ENCODE measurements at regions not wholly inside any gene's neighbourhood (a gene's known extent, or its start where the extent isn't known, plus 50 kb on each side); places are given as distances from the start of the nearest gene placed in this dataset.

DNA sequence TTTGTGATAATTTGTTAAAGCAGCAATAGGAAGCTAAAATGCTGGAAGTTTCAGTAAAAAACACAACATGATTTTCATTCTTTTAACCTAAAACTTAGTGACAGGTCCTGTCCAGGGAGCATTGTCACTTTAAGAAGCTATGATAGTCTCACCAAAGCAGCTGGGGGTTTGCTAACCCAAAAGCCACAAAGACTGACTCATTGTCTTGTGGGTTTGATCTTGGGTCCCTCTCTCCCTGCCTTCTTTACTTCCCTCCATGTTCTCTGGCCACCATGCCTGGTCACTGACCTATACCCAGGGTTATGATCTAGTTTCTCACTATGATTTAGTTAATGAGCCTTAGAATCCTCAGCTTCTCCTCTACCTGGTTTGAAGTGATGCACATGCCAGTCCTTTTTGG lies 213.5 kb upstream of the PTGFR start:
- no peaks in the 10 kb centered on the region for H3K4me1 Mint-ChIP-seq
- H3K27me3 ChIP-seq (ENCODE audit: insufficient read depth, low read length, poor library complexity, severe bottlenecking), result no peaks in the 10 kb centered on the region
- H3K36me3 Mint-ChIP-seq, result no peaks in the 10 kb centered on the region
- H3K36me3 ChIP-seq (ENCODE audit: insufficient read depth, low read length), result no peaks in the 10 kb centered on the region
- H3K9me3 ChIP-seq (ENCODE audit: low read length), result no peaks in the 10 kb centered on the region
- H3K4me3 Mint-ChIP-seq, result no peak overlapping the region
- ChIA-PET CTCF (no interaction called here), POLR2A (no interaction called here)
- no peak overlapping the region for H3K27ac ChIP-seq (ENCODE audit: low read depth, low read length)
- no peak overlapping the region for H3K27ac Mint-ChIP-seq
- H3K4me1 ChIP-seq (ENCODE audit: insufficient read depth, low read length), result no peaks in the 10 kb centered on the region
- no peak overlapping the region for H3K4me3 ChIP-seq (ENCODE audit: low read length)
- no peak for DNase-seq
- H3K9me3 Mint-ChIP-seq, result peaks cover 0 to 4% (median 3%) of the 10 kb centered on the region in 5 donors
- H3K27me3 Mint-ChIP-seq, result peaks cover 0 to 6% of the 10 kb centered on the region in 2 donors

DNA sequence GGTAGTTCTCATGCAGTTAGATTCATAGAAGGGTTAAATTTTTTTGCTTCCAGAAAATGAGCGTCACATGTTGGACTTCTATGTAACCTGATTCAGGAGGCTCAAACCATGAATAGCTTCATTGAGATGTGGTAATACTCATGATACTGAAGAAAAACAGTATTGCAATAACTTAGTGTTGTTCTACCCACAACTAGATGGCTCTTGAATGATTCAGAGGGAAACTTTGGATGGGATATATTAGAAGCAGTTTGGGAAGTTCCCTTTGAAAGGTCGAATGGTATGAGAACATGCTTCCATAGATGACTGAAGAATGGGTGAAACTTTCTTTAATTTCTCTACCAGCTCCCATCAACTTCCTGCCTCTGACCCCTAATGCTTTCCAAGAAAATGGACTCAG lies 211.7 kb upstream of the PTGFR start:
- no peaks in the 10 kb centered on the region for H3K4me1 Mint-ChIP-seq
- CTCF ChIA-PET, result no interaction called here
- Histone ChIP-seq H3K27me3 (ENCODE audit: insufficient read depth, low read length, poor library complexity, severe bottlenecking) (no peaks in the 10 kb centered on the region), H3K36me3 (ENCODE audit: insufficient read depth, low read length) (no peaks in the 10 kb centered on the region), H3K9me3 (ENCODE audit: low read length) (no peaks in the 10 kb centered on the region), H3K4me3 (ENCODE audit: low read length) (no peak overlapping the region), H3K27ac (ENCODE audit: low read depth, low read length) (no peak overlapping the region), H3K4me1 (ENCODE audit: insufficient read depth, low read length) (no peaks in the 10 kb centered on the region)
- DNase-seq, result no peak
- peaks cover 0 to 7% of the 10 kb centered on the region in 2 donors for H3K27me3 Mint-ChIP-seq
- no peaks in the 10 kb centered on the region for H3K36me3 Mint-ChIP-seq
- H3K27ac Mint-ChIP-seq, result no peak overlapping the region
- H3K4me3 Mint-ChIP-seq, result no peak overlapping the region
- H3K9me3 Mint-ChIP-seq, result peaks cover 0 to 4% (median 3%) of the 10 kb centered on the region in 5 donors
- POLR2A ChIA-PET, result no interaction called here

DNA sequence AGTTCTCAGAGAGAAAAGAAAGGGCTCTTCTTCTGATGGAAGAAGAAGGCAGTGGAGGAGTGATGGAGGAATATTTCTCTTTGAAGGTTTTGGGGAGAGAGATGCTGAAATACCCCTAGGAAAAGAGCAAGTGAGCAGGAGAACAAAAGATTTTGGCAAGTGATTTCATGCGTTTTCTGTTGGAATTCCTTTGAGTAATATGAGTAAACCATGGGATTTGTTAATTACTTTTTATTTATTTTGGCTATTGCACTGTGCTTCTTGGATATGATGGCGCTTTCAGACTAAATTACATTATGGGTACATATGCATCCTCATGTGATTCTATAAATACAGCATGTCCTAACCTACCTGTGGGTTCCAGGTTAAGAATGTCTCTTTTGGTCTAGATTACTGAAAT lies 210.1 kb upstream of the PTGFR start:
- CTCF ChIA-PET, result no interaction called here

GRCh38 chr1:78281580-78281979 lies 209.2 kb upstream of the PTGFR start:
- no peak overlapping the region for H3K4me3 ChIP-seq (ENCODE audit: low read length)
- H3K27ac ChIP-seq (ENCODE audit: low read depth, low read length), result no peak overlapping the region
- H3K27me3 ChIP-seq (ENCODE audit: insufficient read depth, low read length, poor library complexity, severe bottlenecking), result no peaks in the 10 kb centered on the region
- H3K36me3 Mint-ChIP-seq, result no peaks in the 10 kb centered on the region
- H3K4me3 Mint-ChIP-seq, result no peak overlapping the region
- no peaks in the 10 kb centered on the region for H3K4me1 ChIP-seq (ENCODE audit: insufficient read depth, low read length)
- H3K27me3 Mint-ChIP-seq, result peaks cover 0 to 9% of the 10 kb centered on the region in 2 donors
- H3K9me3 Mint-ChIP-seq, result peaks cover 0 to 5% (median 4%) of the 10 kb centered on the region in 5 donors
- DNase-seq, result no peak
- H3K36me3 ChIP-seq (ENCODE audit: insufficient read depth, low read length), result no peaks in the 10 kb centered on the region
- ChIA-PET POLR2A (no interaction called here), CTCF (no interaction called here)
- no peak overlapping the region for H3K27ac Mint-ChIP-seq
- H3K4me1 Mint-ChIP-seq, result no peaks in the 10 kb centered on the region
- no peaks in the 10 kb centered on the region for H3K9me3 ChIP-seq (ENCODE audit: low read length)

More for the DNA sequence above, 210.1 kb upstream of the PTGFR start:
- Histone ChIP-seq H3K4me1 (ENCODE audit: insufficient read depth, low read length) (no peaks in the 10 kb centered on the region), H3K27me3 (ENCODE audit: insufficient read depth, low read length, poor library complexity, severe bottlenecking) (no peaks in the 10 kb centered on the region), H3K36me3 (ENCODE audit: insufficient read depth, low read length) (no peaks in the 10 kb centered on the region), H3K27ac (ENCODE audit: low read depth, low read length) (no peak overlapping the region), H3K9me3 (ENCODE audit: low read length) (no peaks in the 10 kb centered on the region), H3K4me3 (ENCODE audit: low read length) (no peak overlapping the region)
- Mint-ChIP-seq H3K27me3 (peaks cover 0 to 9% of the 10 kb centered on the region in 2 donors), H3K4me3 (no peak overlapping the region), H3K9me3 (peaks cover 0 to 5% (median 4%) of the 10 kb centered on the region in 5 donors), H3K36me3 (no peaks in the 10 kb centered on the region), H3K4me1 (no peaks in the 10 kb centered on the region), H3K27ac (no peak overlapping the region)
- POLR2A ChIA-PET, result no interaction called here
- DNase-seq, result no peak

- ChIA-PET CTCF (no interaction called here), POLR2A (no interaction called here)
- Mint-ChIP-seq H3K9me3 (peaks cover 0 to 5% (median 2%) of the 10 kb centered on the region in 5 donors), H3K4me1 (no peaks in the 10 kb centered on the region), H3K4me3 (no peak overlapping the region), H3K27ac (no peak overlapping the region), H3K27me3 (peaks cover 0 to 3% of the 10 kb centered on the region in 2 donors), H3K36me3 (no peaks in the 10 kb centered on the region)
- H3K27me3 ChIP-seq (ENCODE audit: insufficient read depth, low read length, poor library complexity, severe bottlenecking), result no peaks in the 10 kb centered on the region
- H3K4me3 ChIP-seq (ENCODE audit: low read length), result no peak overlapping the region
- no peak overlapping the region for H3K27ac ChIP-seq (ENCODE audit: low read depth, low read length)
- no peak for DNase-seq
- H3K4me1 ChIP-seq (ENCODE audit: insufficient read depth, low read length), result no peaks in the 10 kb centered on the region
- H3K36me3 ChIP-seq (ENCODE audit: insufficient read depth, low read length), result no peaks in the 10 kb centered on the region
- H3K9me3 ChIP-seq (ENCODE audit: low read length), result no peaks in the 10 kb centered on the region
These were observed 207.1 kb upstream of the PTGFR start for GRCh38 chr1:78283691-78284090.

DNA sequence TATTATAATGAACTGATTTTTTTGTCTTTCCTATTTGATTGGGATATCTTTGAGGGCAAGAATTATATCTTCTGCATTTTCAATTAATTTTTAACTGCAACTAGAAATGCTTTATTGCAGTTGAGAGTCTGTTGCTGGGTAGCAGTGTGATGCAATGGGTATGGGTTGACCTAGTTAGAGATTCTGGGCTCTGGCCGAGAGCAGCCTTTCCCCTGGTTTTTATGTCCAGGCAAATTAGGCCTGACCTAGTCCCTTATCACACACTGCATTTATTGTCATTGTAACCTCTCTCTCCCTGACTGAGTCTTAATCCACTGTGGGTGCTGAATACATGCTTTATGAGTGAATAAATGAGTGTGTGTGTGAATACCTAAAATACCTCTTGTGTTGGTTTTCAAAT lies 206.4 kb upstream of the PTGFR start:
- H3K4me1 ChIP-seq (ENCODE audit: insufficient read depth, low read length), result no peaks in the 10 kb centered on the region
- H3K9me3 Mint-ChIP-seq, result peaks cover 0 to 5% (median 2%) of the 10 kb centered on the region in 5 donors
- no peaks in the 10 kb centered on the region for H3K9me3 ChIP-seq (ENCODE audit: low read length)
- no peak overlapping the region for H3K4me3 ChIP-seq (ENCODE audit: low read length)
- H3K4me1 Mint-ChIP-seq, result no peaks in the 10 kb centered on the region
- no peaks in the 10 kb centered on the region for H3K27me3 ChIP-seq (ENCODE audit: insufficient read depth, low read length, poor library complexity, severe bottlenecking)
- no peak overlapping the region for H3K27ac ChIP-seq (ENCODE audit: low read depth, low read length)
- CTCF ChIA-PET, result no interaction called here
- H3K36me3 ChIP-seq (ENCODE audit: insufficient read depth, low read length), result no peaks in the 10 kb centered on the region
- DNase-seq, result no peak
- H3K4me3 Mint-ChIP-seq, result no peak overlapping the region
- H3K36me3 Mint-ChIP-seq, result no peaks in the 10 kb centered on the region
- H3K27me3 Mint-ChIP-seq, result peaks cover 0 to 3% of the 10 kb centered on the region in 2 donors
- POLR2A ChIA-PET, result no interaction called here
- H3K27ac Mint-ChIP-seq, result no peak overlapping the region

DNA sequence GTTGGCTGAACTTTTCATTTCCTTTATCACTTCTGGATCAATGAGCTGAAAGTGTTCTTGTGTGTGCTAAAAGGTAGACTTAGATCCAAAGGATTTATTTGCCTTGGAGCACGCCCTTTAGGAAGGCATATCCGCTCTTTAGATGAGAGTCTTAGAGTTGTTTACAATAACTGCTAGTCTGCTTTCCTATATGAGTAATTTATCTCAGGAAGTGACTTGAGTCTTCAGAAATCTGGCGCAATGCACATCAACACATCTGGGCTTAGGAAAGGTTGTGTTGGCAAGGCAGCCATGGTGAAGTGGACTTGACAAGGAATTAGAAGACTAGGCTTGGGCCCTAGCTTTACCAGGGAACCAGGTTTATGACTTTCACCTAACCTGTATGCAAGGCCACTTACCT lies 204.1 kb upstream of the PTGFR start:
- Mint-ChIP-seq H3K27me3 (peaks cover 0 to 3% of the 10 kb centered on the region in 2 donors), H3K4me3 (no peak overlapping the region), H3K9me3 (peaks cover 0 to 2% (median 0%) of the 10 kb centered on the region in 5 donors), H3K4me1 (no peaks in the 10 kb centered on the region), H3K36me3 (no peaks in the 10 kb centered on the region), H3K27ac (no peak overlapping the region)
- H3K9me3 ChIP-seq (ENCODE audit: low read length), result no peaks in the 10 kb centered on the region
- no peak overlapping the region for H3K4me3 ChIP-seq (ENCODE audit: low read length)
- DNase-seq, result no peak
- no peaks in the 10 kb centered on the region for H3K36me3 ChIP-seq (ENCODE audit: insufficient read depth, low read length)
- no peaks in the 10 kb centered on the region for H3K4me1 ChIP-seq (ENCODE audit: insufficient read depth, low read length)
- POLR2A ChIA-PET, result no interaction called here
- CTCF ChIA-PET, result no interaction called here
- no peak overlapping the region for H3K27ac ChIP-seq (ENCODE audit: low read depth, low read length)
- H3K27me3 ChIP-seq (ENCODE audit: insufficient read depth, low read length, poor library complexity, severe bottlenecking), result no peaks in the 10 kb centered on the region

DNA sequence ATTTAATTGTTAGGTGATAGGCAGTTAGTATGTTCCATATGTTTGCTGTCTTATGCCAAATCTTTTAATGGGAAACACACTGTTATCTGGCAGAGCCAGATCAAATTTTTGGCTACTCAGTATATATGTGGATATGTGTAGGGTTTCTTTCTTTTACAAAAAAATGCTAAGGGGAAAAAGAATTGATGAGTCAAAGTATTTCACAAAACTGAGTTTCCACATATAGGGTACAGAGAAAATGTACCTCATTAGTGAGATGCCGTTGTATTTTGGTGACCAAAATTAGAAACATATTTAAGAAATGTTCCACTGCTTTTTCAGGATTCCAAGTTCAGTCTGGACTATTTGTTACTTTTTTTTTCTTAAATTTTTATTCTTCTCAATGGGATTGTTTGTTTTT lies 201.2 kb upstream of the PTGFR start:
- no peak overlapping the region for H3K27ac Mint-ChIP-seq
- POLR2A ChIA-PET, result no interaction called here
- no peaks in the 10 kb centered on the region for H3K36me3 ChIP-seq (ENCODE audit: insufficient read depth, low read length)
- no peaks in the 10 kb centered on the region for H3K4me1 ChIP-seq (ENCODE audit: insufficient read depth, low read length)
- no peaks in the 10 kb centered on the region for H3K4me1 Mint-ChIP-seq
- no peak for DNase-seq
- H3K36me3 Mint-ChIP-seq, result no peaks in the 10 kb centered on the region
- H3K27me3 ChIP-seq (ENCODE audit: insufficient read depth, low read length, poor library complexity, severe bottlenecking), result no peaks in the 10 kb centered on the region
- H3K9me3 Mint-ChIP-seq, result peaks cover 0 to 2% (median 0%) of the 10 kb centered on the region in 5 donors
- H3K9me3 ChIP-seq (ENCODE audit: low read length), result no peaks in the 10 kb centered on the region
- no peak overlapping the region for H3K27ac ChIP-seq (ENCODE audit: low read depth, low read length)
- no peak overlapping the region for H3K4me3 Mint-ChIP-seq
- no peak overlapping the region for H3K4me3 ChIP-seq (ENCODE audit: low read length)
- H3K27me3 Mint-ChIP-seq, result peaks cover 2 to 4% of the 10 kb centered on the region in 2 donors
- CTCF ChIA-PET, result no interaction called here

- Mint-ChIP-seq H3K36me3 (no peaks in the 10 kb centered on the region), H3K27ac (no peak overlapping the region), H3K9me3 (no peaks in the 10 kb centered on the region), H3K4me3 (no peak overlapping the region), H3K4me1 (no peaks in the 10 kb centered on the region), H3K27me3 (peaks cover 3 to 4% of the 10 kb centered on the region in 2 donors)
- Histone ChIP-seq H3K9me3 (ENCODE audit: low read length) (no peaks in the 10 kb centered on the region), H3K27ac (ENCODE audit: low read depth, low read length) (no peak overlapping the region), H3K4me1 (ENCODE audit: insufficient read depth, low read length) (no peaks in the 10 kb centered on the region), H3K4me3 (ENCODE audit: low read length) (no peak overlapping the region), H3K36me3 (ENCODE audit: insufficient read depth, low read length) (no peaks in the 10 kb centered on the region), H3K27me3 (ENCODE audit: insufficient read depth, low read length, poor library complexity, severe bottlenecking) (no peaks in the 10 kb centered on the region)
- POLR2A ChIA-PET, result no interaction called here
- CTCF ChIA-PET, result no interaction called here
- DNase-seq, result no peak
These were observed 199.4 kb upstream of the PTGFR start for GRCh38 chr1:78291418-78291817.

Data from CD8-positive, alpha-beta memory T cell (primary cell).